Activated naive CD4-positive, alpha-beta T cell treated with anti-CD3 and anti-CD28 coated beads, Interleukin-2, amount 50 U/mL, for 24 hours (primary cell): ENCODE measurements at regions not wholly inside any gene's neighbourhood (a gene's known extent, or its start where the extent isn't known, plus 50 kb on each side); places are given as distances from the start of the nearest gene placed in this dataset.
A peak's percentile ranks its signal among the peaks of the same experiment; 100 is the strongest.
"Not testable (repeated sequence)": the region's sequence is repeated elsewhere in the genome, so short reads cannot be mapped to it uniquely, and the experiment has no call there.

Experiments
- H3K27ac Mint-ChIP-seq: one replicate; pipeline ENCODE4 v1.8.0; 2021; ENCODE audit warnings: mild to moderate bottlenecking, mixed read lengths
- H3K27me3 Mint-ChIP-seq: one replicate; pipeline ENCODE4 v1.8.0; 2021; ENCODE audit warnings: mixed read lengths
- H3K36me3 Mint-ChIP-seq: one replicate; pipeline ENCODE4 v1.8.0; 2021; ENCODE audit warnings: mixed read lengths
- H3K4me1 Mint-ChIP-seq: one replicate; pipeline ENCODE4 v1.8.0; 2021; ENCODE audit warnings: mixed read lengths
- H3K4me3 Mint-ChIP-seq: one replicate; pipeline ENCODE4 v1.8.0; 2021; ENCODE audit warnings: mild to moderate bottlenecking, mixed read lengths
- H3K9me3 Mint-ChIP-seq: one replicate; pipeline ENCODE4 v1.8.0; 2021; ENCODE audit warnings: mixed read lengths

GRCh38 chr15:58306591-58307312, 125.0 kb upstream of the LIPC start:
- Mint-ChIP-seq H3K4me3 (no peak overlapping the region), H3K9me3 (no peaks in the 10 kb centered on the region), H3K4me1 (peaks cover 25% of the 10 kb centered on the region), H3K36me3 (no peaks in the 10 kb centered on the region), H3K27ac (no peak overlapping the region), H3K27me3 (no peaks in the 10 kb centered on the region)

- Mint-ChIP-seq H3K27ac (no peak overlapping the region), H3K9me3 (no peaks in the 10 kb centered on the region), H3K36me3 (no peaks in the 10 kb centered on the region), H3K27me3 (no peaks in the 10 kb centered on the region), H3K4me3 (no peak overlapping the region), H3K4me1 (peaks cover 26% of the 10 kb centered on the region)
These were observed 124.4 kb upstream of the LIPC start for GRCh38 chr15:58307313-58307961.

GRCh38 chr15:58308742-58309355, 122.9 kb upstream of the LIPC start:
- no peaks in the 10 kb centered on the region for H3K27me3 Mint-ChIP-seq
- peaks cover 28% of the 10 kb centered on the region for H3K4me1 Mint-ChIP-seq
- no peak overlapping the region for H3K27ac Mint-ChIP-seq
- no peaks in the 10 kb centered on the region for H3K9me3 Mint-ChIP-seq
- no peaks in the 10 kb centered on the region for H3K36me3 Mint-ChIP-seq
- H3K4me3 Mint-ChIP-seq = no peak overlapping the region

GRCh38 chr15:58309963-58310928, 121.5 kb upstream of the LIPC start:
- H3K4me1 Mint-ChIP-seq = peaks cover 41% of the 10 kb centered on the region
- H3K27ac Mint-ChIP-seq = no peak overlapping the region
- H3K4me3 Mint-ChIP-seq = no peak overlapping the region
- no peaks in the 10 kb centered on the region for H3K9me3 Mint-ChIP-seq
- H3K27me3 Mint-ChIP-seq = no peaks in the 10 kb centered on the region
- H3K36me3 Mint-ChIP-seq = no peaks in the 10 kb centered on the region

- peaks cover 49% of the 10 kb centered on the region for H3K4me1 Mint-ChIP-seq
- H3K36me3 Mint-ChIP-seq = no peaks in the 10 kb centered on the region
- H3K4me3 Mint-ChIP-seq = no peak overlapping the region
- H3K9me3 Mint-ChIP-seq = peaks cover 5% of the 10 kb centered on the region
- no peak overlapping the region for H3K27ac Mint-ChIP-seq
- H3K27me3 Mint-ChIP-seq = no peaks in the 10 kb centered on the region
These were observed 120.2 kb upstream of the LIPC start for GRCh38 chr15:58311556-58311955.

GRCh38 chr15:58312031-58312430, 119.8 kb upstream of the LIPC start:
- Mint-ChIP-seq H3K4me1 (peaks cover 48% of the 10 kb centered on the region), H3K27ac (no peak overlapping the region), H3K4me3 (no peak overlapping the region), H3K9me3 (peaks cover 5% of the 10 kb centered on the region), H3K27me3 (no peaks in the 10 kb centered on the region), H3K36me3 (no peaks in the 10 kb centered on the region)

- Mint-ChIP-seq H3K27ac (peak overlapping the region; percentile 88), H3K36me3 (no peaks in the 10 kb centered on the region), H3K27me3 (no peaks in the 10 kb centered on the region), H3K9me3 (peaks cover 5% of the 10 kb centered on the region), H3K4me1 (peaks cover 51% of the 10 kb centered on the region), H3K4me3 (peak overlapping the region; percentile 36)
These were observed 118.5 kb upstream of the LIPC start for GRCh38 chr15:58313304-58313703.

- Mint-ChIP-seq H3K9me3 (peaks cover 5% of the 10 kb centered on the region), H3K4me3 (peak overlapping the region; percentile 23), H3K27ac (peak overlapping the region; percentile 91), H3K4me1 (peaks cover 51% of the 10 kb centered on the region), H3K27me3 (no peaks in the 10 kb centered on the region), H3K36me3 (no peaks in the 10 kb centered on the region)
These were observed 117.8 kb upstream of the LIPC start for GRCh38 chr15:58313810-58314592.

- peaks cover 51% of the 10 kb centered on the region for H3K4me1 Mint-ChIP-seq
- peaks cover 5% of the 10 kb centered on the region for H3K9me3 Mint-ChIP-seq
- peak overlapping the region; percentile 23 for H3K4me3 Mint-ChIP-seq
- H3K27me3 Mint-ChIP-seq = no peaks in the 10 kb centered on the region
- H3K27ac Mint-ChIP-seq = peak overlapping the region; percentile 91
- no peaks in the 10 kb centered on the region for H3K36me3 Mint-ChIP-seq
These were observed 117.1 kb upstream of the LIPC start for GRCh38 chr15:58314593-58315216.

- no peaks in the 10 kb centered on the region for H3K27me3 Mint-ChIP-seq
- H3K4me3 Mint-ChIP-seq = no peak overlapping the region
- H3K4me1 Mint-ChIP-seq = peaks cover 41% of the 10 kb centered on the region
- no peak overlapping the region for H3K27ac Mint-ChIP-seq
- H3K9me3 Mint-ChIP-seq = peaks cover 10% of the 10 kb centered on the region
- peaks cover 2% of the 10 kb centered on the region for H3K36me3 Mint-ChIP-seq
These were observed 113.3 kb upstream of the LIPC start for GRCh38 chr15:58318517-58318916.

- Mint-ChIP-seq H3K4me3 (no peak overlapping the region), H3K27me3 (no peaks in the 10 kb centered on the region), H3K4me1 (peaks cover 16% of the 10 kb centered on the region), H3K36me3 (peaks cover 2% of the 10 kb centered on the region), H3K9me3 (peaks cover 6% of the 10 kb centered on the region), H3K27ac (no peak overlapping the region)
These were observed 110.8 kb upstream of the LIPC start for GRCh38 chr15:58321034-58321433.

- Mint-ChIP-seq H3K4me1 (peaks cover 5% of the 10 kb centered on the region), H3K4me3 (no peak overlapping the region), H3K36me3 (peaks cover 2% of the 10 kb centered on the region), H3K27ac (no peak overlapping the region), H3K27me3 (peaks cover 2% of the 10 kb centered on the region), H3K9me3 (peaks cover 5% of the 10 kb centered on the region)
These were observed 109.5 kb upstream of the LIPC start for GRCh38 chr15:58322253-58322652.

- not testable (repeated sequence) for H3K36me3 Mint-ChIP-seq, H3K4me3 Mint-ChIP-seq, H3K4me1 Mint-ChIP-seq, H3K27me3 Mint-ChIP-seq, H3K9me3 Mint-ChIP-seq, H3K27ac Mint-ChIP-seq
These were observed 108.5 kb upstream of the LIPC start for GRCh38 chr15:58323321-58323720.

GRCh38 chr15:58324533-58324932, 107.3 kb upstream of the LIPC start:
- no peak overlapping the region for H3K4me3 Mint-ChIP-seq
- peaks cover 2% of the 10 kb centered on the region for H3K36me3 Mint-ChIP-seq
- peaks cover 2% of the 10 kb centered on the region for H3K27me3 Mint-ChIP-seq
- no peak overlapping the region for H3K27ac Mint-ChIP-seq
- peaks cover 5% of the 10 kb centered on the region for H3K9me3 Mint-ChIP-seq
- H3K4me1 Mint-ChIP-seq = no peaks in the 10 kb centered on the region
